ENCODE measurements at regions not wholly inside any gene's neighbourhood (a gene's known extent, or its start where the extent isn't known, plus 50 kb on each side); places are given as distances from the start of the nearest gene placed in this dataset.

DNA sequence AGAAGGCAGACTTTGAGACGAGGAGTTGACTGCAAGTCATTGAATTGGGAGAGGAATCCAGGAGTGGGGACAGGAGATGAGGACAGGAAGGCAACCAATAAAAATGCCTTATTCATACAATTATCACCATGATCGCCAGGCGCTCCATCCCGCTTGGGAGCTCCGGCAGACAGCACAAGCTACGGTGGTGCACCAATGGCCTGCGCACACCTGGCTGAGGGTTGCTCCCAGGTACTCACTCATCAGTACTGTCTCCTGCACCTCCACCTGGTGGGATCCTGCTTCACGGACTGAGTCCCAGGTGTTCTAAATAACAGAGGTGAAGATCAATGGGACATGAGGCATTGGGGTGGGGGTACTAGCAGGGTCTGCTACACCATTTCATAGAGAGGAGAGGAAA lies 160.0 kb upstream of the TNRC6C start:
- TF ChIP-seq CTCF (IDR thresholded peaks at IDR 0.05) (no peak), POLR2A (IDR thresholded peaks at IDR 0.05) (no peak), EP300 (IDR thresholded peaks at IDR 0.05) (no peak)
